IMR-90 (cell line): ENCODE measurements at regions not wholly inside any gene's neighbourhood (a gene's known extent, or its start where the extent isn't known, plus 50 kb on each side); places are given as distances from the start of the nearest gene placed in this dataset.

ENCODE experiments used
- ATAC-seq: fragments of 200-7000 bp; cut with Tn5 transposase; 2 replicates; pipeline ENCODE4 v1.9.1; 2020; ENCODE audit warnings: low read depth, mild to moderate bottlenecking, moderate library complexity
- BruUV-seq: library from RNA; stranded (reverse); fragments of 400-500 nt; replicated peaks from 2 replicates; lab custom pipeline; 2021; lab: Mats Ljungman, UMichigan
- CTCF ChIA-PET: fragments of 300-600 bp; formaldehyde crosslinking; extraction: SDS; loops from one replicate; lab custom pipeline; 2021; ENCODE audit warnings: antibody characterized with exemption; lab: Yijun Ruan, JAX
- POLR2A ChIA-PET: fragments of 300-600 bp; sonication (Branson Sonifier 250); formaldehyde crosslinking; loops from one replicate; lab custom pipeline; 2022; ENCODE audit warnings: antibody characterized with exemption; ENCODE audit not compliant: unreplicated experiment; lab: Charles Lee
- DNase-seq: peaks from one replicate; pipeline ENCODE4 v3.0.0; 2013
- H2AFZ ChIP-seq: replicated peaks from 2 replicates; pipeline ENCODE3; 2013; ENCODE audit warnings: low read length, mild to moderate bottlenecking; ENCODE audit not compliant: poor library complexity
- H2AK5ac ChIP-seq: 2 replicates; pipeline ENCODE4 v1.6.1; 2013; ENCODE audit warnings: low read depth, low read length, inconsistent platforms
- H2AK9ac ChIP-seq: replicated peaks from 2 replicates; pipeline ENCODE3; 2013; ENCODE audit warnings: mild to moderate bottlenecking, low read depth, low read length, moderate library complexity; ENCODE audit not compliant: poor library complexity
- H2BK120ac ChIP-seq: 2 replicates; pipeline ENCODE4 v1.6.1; 2013; ENCODE audit warnings: low read depth, low read length, inconsistent platforms
- H2BK15ac ChIP-seq: 3 replicates; pipeline ENCODE4 v1.6.1; 2013; ENCODE audit warnings: low read depth, low read length, inconsistent platforms
- H2BK20ac ChIP-seq: 2 replicates; pipeline ENCODE4 v1.6.1; 2013; ENCODE audit warnings: low read depth, mild to moderate bottlenecking, inconsistent platforms, low read length, moderate library complexity
- H2BK5ac ChIP-seq: 2 replicates; pipeline ENCODE4 v1.6.1; 2013; ENCODE audit warnings: mild to moderate bottlenecking, low read depth, low read length, inconsistent platforms; ENCODE audit not compliant: poor library complexity, severe bottlenecking
- H3K14ac ChIP-seq: replicated peaks from 2 replicates; pipeline ENCODE4 v1.6.1; 2013; ENCODE audit warnings: low read depth, low read length, inconsistent platforms
- H3K18ac ChIP-seq: 2 replicates; pipeline ENCODE4 v1.6.1; 2013; ENCODE audit warnings: low read depth, low read length, control low read depth
- H3K23ac ChIP-seq: 2 replicates; pipeline ENCODE4 v1.6.1; 2013; ENCODE audit warnings: low read depth, low read length, inconsistent platforms
- H3K27ac ChIP-seq: 2 replicates; pipeline ENCODE4 v1.5.1; 2013; ENCODE audit warnings: mild to moderate bottlenecking, control low read depth, low read length; ENCODE audit not compliant: insufficient read depth
- H3K27me3 ChIP-seq: 2 replicates; pipeline ENCODE4 v1.6.1; 2013; ENCODE audit warnings: low read length; ENCODE audit not compliant: control insufficient read depth, insufficient read depth
- H3K36me3 ChIP-seq: 2 replicates; pipeline ENCODE4 v1.6.1; 2013; ENCODE audit warnings: low read length, mixed read lengths; ENCODE audit not compliant: control insufficient read depth, insufficient read depth
- H3K4ac ChIP-seq: 2 replicates; pipeline ENCODE4 v1.6.1; 2013; ENCODE audit warnings: low read depth, low read length, inconsistent platforms
- H3K4me1 ChIP-seq: 2 replicates; pipeline ENCODE4 v1.6.1; 2013; ENCODE audit warnings: low read length, mixed read lengths; ENCODE audit not compliant: control insufficient read depth, insufficient read depth
- H3K4me2 ChIP-seq: 2 replicates; pipeline ENCODE4 v1.6.1; 2013; ENCODE audit warnings: low read depth, mild to moderate bottlenecking, control low read depth, low read length, moderate library complexity
- H3K4me3 ChIP-seq: 2 replicates; pipeline ENCODE4 v1.5.1; 2013; ENCODE audit warnings: low read depth, mild to moderate bottlenecking, control low read depth, low read length, moderate library complexity; ENCODE audit not compliant: insufficient read depth
- H3K56ac ChIP-seq: 2 replicates; pipeline ENCODE4 v1.6.1; 2013; ENCODE audit warnings: low read length, inconsistent platforms; ENCODE audit not compliant: insufficient read depth; ENCODE audit errors: extremely low read depth
- H3K79me1 ChIP-seq, 2 experiments: 2 replicates each; pipeline ENCODE4 v1.6.1; 2013; ENCODE audit warnings: low read length in 2 of 2, inconsistent platforms in 1 of 2, low read depth in 1 of 2
- H3K9ac ChIP-seq: 2 replicates; pipeline ENCODE4 v1.6.1; 2013; ENCODE audit warnings: low read depth, low read length, control low read depth
- H3K9me1 ChIP-seq: 2 replicates; pipeline ENCODE4 v1.6.1; 2013; ENCODE audit warnings: low read length, inconsistent platforms; ENCODE audit not compliant: insufficient read depth
- H3K9me3 ChIP-seq: 2 replicates; pipeline ENCODE4 v1.6.1; 2013; ENCODE audit warnings: low read length; ENCODE audit not compliant: control insufficient read depth, insufficient read depth
- H4K20me1 ChIP-seq: 2 replicates; pipeline ENCODE4 v1.6.1; 2013; ENCODE audit warnings: low read length, inconsistent platforms; ENCODE audit not compliant: insufficient read depth
- H4K5ac ChIP-seq: 2 replicates; pipeline ENCODE4 v1.6.1; 2013; ENCODE audit warnings: mild to moderate bottlenecking, low read depth, low read length, control low read depth
- H4K8ac ChIP-seq, 2 experiments: 2 replicates each; pipeline ENCODE4 v1.6.1; 2013; ENCODE audit warnings: low read depth in 2 of 2, low read length in 2 of 2, control low read depth in 1 of 2, inconsistent platforms in 1 of 2
- H4K91ac ChIP-seq: 2 replicates; pipeline ENCODE4 v1.6.1; 2013; ENCODE audit warnings: low read depth, low read length, inconsistent platforms; ENCODE audit not compliant: insufficient read depth
- CHD1 ChIP-seq: IDR thresholded peaks from 2 replicates; pipeline ENCODE4 v1.6.1; 2012; ENCODE audit warnings: low read depth, low read length, improper control_type of control experiment
- CTCF ChIP-seq: conservative IDR thresholded peaks from 2 replicates; pipeline ENCODE4 v1.5.1; 2012; ENCODE audit warnings: mild to moderate bottlenecking, low read depth, low read length, improper control_type of control experiment
- MAFK ChIP-seq: IDR thresholded peaks from 2 replicates; pipeline ENCODE4 v1.6.1; 2012; ENCODE audit warnings: low read depth, low read length, improper control_type of control experiment
- WGBS, 2 experiments: methylation state at CpG; one replicate each; pipeline versions ENCODE4 v1.1.5 to v1.1.7; 2013; ENCODE audit warnings: missing lambda C conversion rate in 2 of 2; ENCODE audit not compliant: insufficient read length in 1 of 2; ENCODE audit errors: extremely low coverage in 2 of 2; 5-methylcytosine and 5-hydroxymethylcytosine counted together
- dilution Hi-C: fragments of 300-500 bp; cut with HindIII; formaldehyde crosslinking; loops from one replicate; pipeline ENCODE4 v1.14.3; 2018; ENCODE audit warnings: low sequenced_read_pairs; ENCODE audit not compliant: unreplicated experiment
- in situ Hi-C: fragments of 300-500 bp; cut with MboI; formaldehyde crosslinking; loops from 3 replicates; pipeline ENCODE4 v1.14.3; 2019; ENCODE audit warnings: low sequenced_read_pairs, inconsistent platforms, mixed read lengths
- intact Hi-C: fragments of 100-400 bp; cut with micrococcal nuclease; formaldehyde crosslinking; loops from 2 replicates; pipeline ENCODE4 v1.10.0; 2022

- Histone ChIP-seq H4K20me1 (no peaks in the 10 kb centered on the region), H3K9me3 (no peaks in the 10 kb centered on the region), H3K14ac (no peak overlapping the region), H2BK15ac (no peak overlapping the region), H3K18ac (no peak overlapping the region), H3K27me3 (no peaks in the 10 kb centered on the region), H2AFZ (no peak overlapping the region), H2AK5ac (no peak overlapping the region), H3K9ac (no peak overlapping the region), H4K91ac (no peak overlapping the region), H3K4me3 (no peak overlapping the region), H2BK20ac (no peak overlapping the region), H4K8ac (no peak overlapping the region), H3K4ac (no peak overlapping the region), H3K4me2 (no peak overlapping the region), H3K4me1 (no peaks in the 10 kb centered on the region), H3K9me1 (no peaks in the 10 kb centered on the region), H3K27ac (no peak overlapping the region), H3K79me1 (no peaks in the 10 kb centered on the region), H2BK5ac (no peak overlapping the region), H3K56ac (no peak overlapping the region), H3K36me3 (no peaks in the 10 kb centered on the region), H2AK9ac (no peak overlapping the region), H3K23ac (no peak overlapping the region), H4K5ac (no peak overlapping the region), H2BK120ac (no peak overlapping the region)
- no CpG with 5 or more reads among the region's 6 CpGs for WGBS, 2 experiments
- dilution Hi-C loops, result no loop called here
- DNase-seq (no peak), ATAC-seq (no peak)
- intact Hi-C loops, result no loop called here
- ChIA-PET CTCF (no interaction called here), POLR2A (no interaction called here)
- no TSS peak for BruUV-seq
- in situ Hi-C loops, result no loop called here
- TF ChIP-seq MAFK (no peak), CTCF (no peak), CHD1 (no peak)
Measured at GRCh38 chr14:30389134-30389876, 169.7 kb upstream of the G2E3 start.
